H1 (cell line): ENCODE measurements at regions not wholly inside any gene's neighbourhood (a gene's known extent, or its start where the extent isn't known, plus 50 kb on each side); places are given as distances from the start of the nearest gene placed in this dataset.

Experiments
- BRCA1 ChIP-seq: IDR thresholded peaks from 2 replicates; pipeline ENCODE4 v1.6.1; 2012; ENCODE audit warnings: low read depth, low read length, improper control_type of control experiment
- CTBP2 ChIP-seq: IDR thresholded peaks from 2 replicates; pipeline ENCODE4 v1.7.0; 2011; ENCODE audit warnings: borderline replicate concordance, mild to moderate bottlenecking, moderate library complexity, mixed read lengths, low read length; ENCODE audit not compliant: insufficient read depth, insufficient read length
- JUN ChIP-seq: IDR thresholded peaks from 2 replicates; pipeline ENCODE4 v1.6.1; 2011; ENCODE audit warnings: low read depth, mild to moderate bottlenecking, improper control_type of control experiment, low read length
- JUND ChIP-seq: IDR thresholded peaks from 2 replicates; pipeline ENCODE4 v1.6.1; 2011; ENCODE audit warnings: mild to moderate bottlenecking, improper control_type of control experiment, low read length
- NANOG ChIP-seq: IDR thresholded peaks from 2 replicates; pipeline ENCODE4 v1.6.1; 2011; ENCODE audit warnings: low read length, low read depth, mild to moderate bottlenecking, inconsistent platforms; ENCODE audit not compliant: insufficient read depth, poor library complexity, severe bottlenecking
- POU5F1 ChIP-seq: IDR thresholded peaks from 2 replicates; pipeline ENCODE4 v1.6.1; 2011; ENCODE audit warnings: low read depth, mild to moderate bottlenecking, low read length, moderate library complexity
- ZNF274 ChIP-seq: IDR thresholded peaks from 2 replicates; pipeline ENCODE4 v1.7.0; 2012; ENCODE audit warnings: low read length, borderline replicate concordance; ENCODE audit errors: extremely low read depth

GRCh38 chr4:157988641-157989040, 184.2 kb downstream of the GASK1B start (continued):
- TF ChIP-seq ZNF274 (no peak), CTBP2 (no peak), BRCA1 (no peak), POU5F1 (no peak), JUND (no peak), NANOG (no peak), JUN (no peak)
